Cardiac muscle cell (in vitro differentiated cells and primary cell): ENCODE measurements at regions not wholly inside any gene's neighbourhood (a gene's known extent, or its start where the extent isn't known, plus 50 kb on each side); places are given as distances from the start of the nearest gene placed in this dataset.

Experiments used
- DNase-seq, 2 donors: peaks; one replicate each; pipeline versions ENCODE4 v3.0.0 to v3.0.0-alpha.2; 2010 to 2017; ENCODE audit warnings: low read depth in 1 of 2, low spot score in 1 of 2
- H3K27ac ChIP-seq: fragments of 200-600 bp; sonication (generic); 2 replicates; pipeline ENCODE4 v1.5.1; 2016
- H3K27me3 ChIP-seq: fragments of 200-600 bp; sonication (generic); 2 replicates; pipeline ENCODE4 v1.6.0; 2016; ENCODE audit warnings: control low read depth
- H3K36me3 ChIP-seq: fragments of 200-600 bp; sonication (generic); 2 replicates; pipeline ENCODE4 v1.5.1; 2016; ENCODE audit warnings: control low read depth
- H3K4me1 ChIP-seq: fragments of 200-600 bp; sonication (generic); 2 replicates; pipeline ENCODE4 v1.8.1; 2017; ENCODE audit warnings: low read depth, mild to moderate bottlenecking, mixed run types
- H3K4me3 ChIP-seq: fragments of 200-600 bp; sonication (generic); 2 replicates; pipeline ENCODE4 v1.5.1; 2016; ENCODE audit warnings: mild to moderate bottlenecking
- H3K9me3 ChIP-seq: fragments of 200-600 bp; sonication (generic); 2 replicates; pipeline ENCODE4 v1.5.1; 2017; ENCODE audit warnings: low read depth, mild to moderate bottlenecking, control low read depth
- TF ChIP-seq, protein P1 (sequence below): IDR thresholded peaks from 2 replicates; pipeline ENCODE4 v1.5.1; 2012; ENCODE audit warnings: low read depth, mild to moderate bottlenecking, low read length

DNA sequence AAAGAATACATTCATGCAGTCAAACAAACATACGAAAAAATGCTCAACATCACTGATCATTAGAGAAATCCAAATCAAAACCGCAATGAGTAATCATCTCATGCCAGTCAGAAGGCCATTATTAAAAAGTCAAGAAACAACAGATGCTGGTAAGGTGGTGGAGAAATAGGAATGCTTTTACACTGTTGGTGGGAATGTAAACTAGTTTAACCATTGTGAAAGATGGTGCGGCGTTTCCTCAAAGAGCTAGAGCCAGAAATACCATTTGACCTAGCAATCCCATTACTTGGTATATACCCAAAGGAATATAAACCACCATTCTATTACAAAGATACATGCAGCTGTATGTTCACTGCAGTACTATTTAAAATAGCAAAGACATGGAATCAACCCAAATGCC is 330.4 kb downstream of the EDEM1 start:
- Histone ChIP-seq H3K36me3 (no peaks in the 10 kb centered on the region), H3K27me3 (no peaks in the 10 kb centered on the region), H3K4me1 (no peaks in the 10 kb centered on the region), H3K4me3 (no peak overlapping the region), H3K9me3 (no peaks in the 10 kb centered on the region), H3K27ac (no peak overlapping the region)
- TF ChIP-seq, protein P1, sequence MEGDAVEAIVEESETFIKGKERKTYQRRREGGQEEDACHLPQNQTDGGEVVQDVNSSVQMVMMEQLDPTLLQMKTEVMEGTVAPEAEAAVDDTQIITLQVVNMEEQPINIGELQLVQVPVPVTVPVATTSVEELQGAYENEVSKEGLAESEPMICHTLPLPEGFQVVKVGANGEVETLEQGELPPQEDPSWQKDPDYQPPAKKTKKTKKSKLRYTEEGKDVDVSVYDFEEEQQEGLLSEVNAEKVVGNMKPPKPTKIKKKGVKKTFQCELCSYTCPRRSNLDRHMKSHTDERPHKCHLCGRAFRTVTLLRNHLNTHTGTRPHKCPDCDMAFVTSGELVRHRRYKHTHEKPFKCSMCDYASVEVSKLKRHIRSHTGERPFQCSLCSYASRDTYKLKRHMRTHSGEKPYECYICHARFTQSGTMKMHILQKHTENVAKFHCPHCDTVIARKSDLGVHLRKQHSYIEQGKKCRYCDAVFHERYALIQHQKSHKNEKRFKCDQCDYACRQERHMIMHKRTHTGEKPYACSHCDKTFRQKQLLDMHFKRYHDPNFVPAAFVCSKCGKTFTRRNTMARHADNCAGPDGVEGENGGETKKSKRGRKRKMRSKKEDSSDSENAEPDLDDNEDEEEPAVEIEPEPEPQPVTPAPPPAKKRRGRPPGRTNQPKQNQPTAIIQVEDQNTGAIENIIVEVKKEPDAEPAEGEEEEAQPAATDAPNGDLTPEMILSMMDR = no peak
- DNase-seq = no peak

DNA sequence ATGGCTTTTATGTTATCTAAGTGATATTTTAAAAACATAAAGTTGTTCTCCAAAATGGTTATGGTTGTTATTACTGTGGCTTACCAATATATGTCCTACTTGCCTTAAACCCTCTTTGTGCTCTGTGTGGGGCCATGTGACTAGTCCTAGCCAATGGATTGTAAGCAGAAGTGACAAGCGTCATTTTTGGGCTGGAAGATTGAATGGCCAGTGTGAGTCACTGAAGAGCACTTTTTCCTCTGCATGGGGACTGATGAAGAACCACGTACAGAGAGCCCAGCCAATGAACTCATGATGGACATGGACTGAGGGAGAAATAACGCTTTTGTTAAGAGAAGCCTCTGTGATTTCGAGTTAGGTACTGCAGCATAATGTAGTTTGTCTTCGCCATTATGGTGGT is 332.7 kb downstream of the EDEM1 start:
- no peak overlapping the region for H3K4me3 ChIP-seq
- H3K36me3 ChIP-seq = no peaks in the 10 kb centered on the region
- H3K27ac ChIP-seq = no peak overlapping the region
- no peaks in the 10 kb centered on the region for H3K9me3 ChIP-seq
- TF ChIP-seq, protein P1 = no peak
- H3K4me1 ChIP-seq = no peaks in the 10 kb centered on the region
- no peak for DNase-seq
- H3K27me3 ChIP-seq = no peaks in the 10 kb centered on the region

DNA sequence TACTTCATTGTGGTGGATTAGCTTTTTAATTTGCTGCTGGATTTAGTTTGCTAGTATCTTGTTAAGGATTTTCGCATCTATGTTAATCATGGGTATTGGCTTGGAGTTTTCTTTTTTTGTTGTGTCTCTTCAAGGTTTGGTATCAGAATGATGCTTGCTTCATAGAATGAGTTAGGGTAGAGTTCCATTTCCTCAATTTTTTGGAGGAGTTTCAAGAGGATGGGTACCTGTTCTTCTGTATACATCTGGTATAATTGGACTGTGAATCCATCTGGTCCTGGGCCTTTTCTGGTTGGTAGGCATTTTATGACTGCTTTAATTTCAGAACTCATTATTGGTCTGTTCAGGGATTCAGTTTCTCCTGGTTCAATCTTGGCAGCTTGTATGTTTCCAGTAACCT is 335.6 kb downstream of the EDEM1 start:
- no peaks in the 10 kb centered on the region for H3K36me3 ChIP-seq
- H3K9me3 ChIP-seq = no peaks in the 10 kb centered on the region
- no peak for DNase-seq
- H3K27ac ChIP-seq = no peak overlapping the region
- no peak overlapping the region for H3K4me3 ChIP-seq
- no peaks in the 10 kb centered on the region for H3K4me1 ChIP-seq
- TF ChIP-seq, protein P1 = no peak
- no peaks in the 10 kb centered on the region for H3K27me3 ChIP-seq

DNA sequence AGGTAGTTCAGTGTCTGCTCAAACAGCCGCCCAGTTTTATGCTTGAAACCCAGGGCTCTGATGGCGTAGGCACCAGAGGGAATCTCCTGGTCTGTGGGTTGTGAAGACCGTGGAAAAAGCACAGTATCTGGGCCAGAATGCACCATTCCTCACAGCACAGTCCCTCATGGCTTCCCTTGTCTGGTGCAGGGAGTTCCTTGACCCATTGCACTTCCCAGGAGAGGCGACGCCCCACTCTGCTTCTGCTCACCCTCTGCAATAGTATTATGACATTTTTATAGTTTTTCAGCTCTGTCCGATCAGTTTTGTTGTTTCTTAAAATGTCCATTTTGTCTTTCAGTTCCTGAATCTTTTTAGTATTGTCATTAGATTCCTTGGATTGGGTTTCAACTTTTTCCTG is 343.5 kb downstream of the EDEM1 start:
- no peak overlapping the region for H3K4me3 ChIP-seq
- DNase-seq = no peak
- H3K27me3 ChIP-seq = no peaks in the 10 kb centered on the region
- H3K27ac ChIP-seq = no peak overlapping the region
- no peaks in the 10 kb centered on the region for H3K4me1 ChIP-seq
- H3K36me3 ChIP-seq = no peaks in the 10 kb centered on the region
- TF ChIP-seq, protein P1 = no peak
- no peaks in the 10 kb centered on the region for H3K9me3 ChIP-seq

DNA sequence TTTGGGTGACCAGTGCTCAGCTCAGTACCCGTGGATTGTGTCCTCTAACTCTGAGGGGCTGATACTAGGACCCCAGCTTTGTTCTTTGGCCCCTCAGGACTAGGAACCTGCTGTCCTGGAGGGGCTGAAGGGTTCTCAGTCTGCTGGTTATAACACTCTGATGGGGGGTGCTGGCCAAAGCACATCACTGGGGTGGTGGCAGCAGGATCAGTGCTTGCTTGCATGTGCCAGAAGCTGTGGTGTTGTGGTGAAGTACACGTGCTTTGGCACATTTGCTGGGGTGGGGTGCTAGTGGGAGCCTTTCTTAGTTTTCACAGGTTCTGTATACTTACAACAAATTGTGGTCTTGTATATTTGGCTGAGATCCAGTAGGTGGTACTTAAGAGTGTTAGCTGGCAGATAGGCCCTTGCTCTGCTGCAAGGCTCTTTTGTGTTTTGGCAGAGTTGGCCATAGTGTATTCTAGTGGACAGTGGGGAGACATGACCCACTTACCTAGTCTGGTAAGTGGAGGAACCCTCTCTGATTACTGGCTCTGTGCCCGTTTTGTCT is 344.3 kb downstream of the EDEM1 start:
- no peak overlapping the region for H3K4me3 ChIP-seq
- no peak overlapping the region for H3K27ac ChIP-seq
- no peak for DNase-seq
- H3K4me1 ChIP-seq = no peaks in the 10 kb centered on the region
- TF ChIP-seq, protein P1 = no peak
- H3K27me3 ChIP-seq = no peaks in the 10 kb centered on the region
- no peaks in the 10 kb centered on the region for H3K9me3 ChIP-seq
- no peaks in the 10 kb centered on the region for H3K36me3 ChIP-seq

DNA sequence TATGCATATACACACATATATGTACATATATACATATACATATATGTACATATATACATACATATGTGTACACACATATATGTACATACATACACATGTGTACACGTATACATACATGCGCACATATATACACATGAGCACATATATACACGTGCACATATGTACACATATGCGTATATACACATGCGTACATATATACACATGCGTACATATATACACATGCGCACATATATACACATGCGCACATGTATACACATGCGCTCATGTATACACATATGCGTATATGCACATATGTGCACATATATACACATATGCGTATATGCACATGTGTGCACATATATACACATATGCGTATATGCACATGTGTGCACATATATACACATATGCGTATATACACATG is 353.0 kb downstream of the EDEM1 start:
- no peaks in the 10 kb centered on the region for H3K4me1 ChIP-seq
- H3K27ac ChIP-seq = no peak overlapping the region
- no peaks in the 10 kb centered on the region for H3K36me3 ChIP-seq
- H3K9me3 ChIP-seq = peaks cover 4% of the 10 kb centered on the region
- TF ChIP-seq, protein P1 = no peak
- H3K27me3 ChIP-seq = no peaks in the 10 kb centered on the region
- DNase-seq = no peak
- no peak overlapping the region for H3K4me3 ChIP-seq
